ENCODE measurements at regions not wholly inside any gene's neighbourhood (a gene's known extent, or its start where the extent isn't known, plus 50 kb on each side); places are given as distances from the start of the nearest gene placed in this dataset.

DNA sequence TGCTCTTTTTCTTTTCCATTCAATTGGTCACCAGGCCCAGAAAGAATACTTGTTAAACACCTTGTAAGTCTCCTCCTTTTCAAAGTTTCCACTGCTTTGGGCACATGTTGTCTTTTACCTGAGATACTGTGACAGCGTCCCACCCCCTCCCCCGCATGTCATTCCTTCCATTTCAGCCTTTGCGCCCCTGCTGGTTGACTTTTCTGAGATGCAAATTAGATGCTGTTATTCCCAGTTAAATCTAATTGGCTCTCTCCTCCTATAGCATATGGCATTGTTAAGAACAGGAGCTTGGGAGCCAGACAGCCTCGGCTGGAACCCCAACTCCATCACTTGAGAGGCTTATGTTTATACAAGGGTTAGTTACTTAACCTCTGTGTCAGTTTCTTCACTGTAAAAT lies 80.3 kb upstream of the GAREM1 start:
- H3K9ac ChIP-seq (ENCODE audit: insufficient read depth, low read depth, low read length), result no peak overlapping the region
- WGBS (ENCODE audit: low lambda C conversion rate), result 0% methylated on average over 4 of the region's 4 CpGs
- ChIA-PET CTCF (ENCODE audit: low intra/inter-chr PET ratio, low total read pairs) (interaction anchor here (1.3 to 6.1 kb wide), 4 partner anchors 261 to 393 kb away, joined by 4 to 84 read pairs (median 46); no protein-coding TSS in a partner anchor), POLR2A (no interaction called here)
- H3K79me2 ChIP-seq (ENCODE audit: insufficient read depth, low read length), result no peaks in the 10 kb centered on the region
- BruUV-seq (replicated peaks), result no TSS peak
- no peak overlapping the region for H3K4me3 ChIP-seq (replicated peaks in 1 of 3; ENCODE audit: insufficient read depth in 1 of 3, low read depth in 2 of 3, low read length in 3 of 3)
- ATAC-seq (peak; percentile 45), FAIRE-seq (no peak), DNase-seq (ENCODE audit: low spot score) (peak; percentile 15)
- H3K27me3 ChIP-seq (ENCODE audit: control insufficient read depth in 1 of 2, insufficient read depth in 2 of 2, low read length in 2 of 2), result no peaks in the 10 kb centered on the region; a peak in 2 of 5 replicates
- intact Hi-C loops (cut with micrococcal nuclease; ENCODE audit: unreplicated experiment), result no loop called here
- H3K36me3 ChIP-seq (replicated peaks in 1 of 2; ENCODE audit: control insufficient read depth in 1 of 2, insufficient read depth in 2 of 2, low read length in 2 of 2), result no peaks in the 10 kb centered on the region
- H3K9me3 ChIP-seq (ENCODE audit: low read length), result no peaks in the 10 kb centered on the region
- no peak overlapping the region for H2AFZ ChIP-seq (ENCODE audit: low read length)
- H3K4me2 ChIP-seq (ENCODE audit: low read depth, low read length), result no peak overlapping the region
- H3K4me1 ChIP-seq (ENCODE audit: insufficient read depth, low read length), result no peaks in the 10 kb centered on the region
- H4K20me1 ChIP-seq (ENCODE audit: insufficient read depth, low read length), result no peaks in the 10 kb centered on the region
- H3K27ac ChIP-seq (ENCODE audit: extremely low read length, insufficient read depth, low read length), result no peak overlapping the region
- in situ Hi-C loops (cut with HindIII; ENCODE audit: extremely low pct_ligation_motif_present, low pct_unique_long_range_greater_than_20kb), result loop anchor here (5.0 kb wide), 2 partner anchors 279 to 389 kb away; no protein-coding TSS in a partner anchor
- TF ChIP-seq ZNF33B (CRISPR knock-in tag; IDR thresholded peaks at IDR 0.05) (no peak), ZNF567 (CRISPR knock-in tag; IDR thresholded peaks at IDR 0.05; ENCODE audit: borderline replicate concordance) (no peak), ZNF235 (CRISPR knock-in tag; IDR thresholded peaks at IDR 0.05; ENCODE audit: borderline replicate concordance) (no peak), ELF3 (CRISPR knock-in tag; IDR thresholded peaks at IDR 0.05) (no peak), ZNF558 (CRISPR knock-in tag; IDR thresholded peaks at IDR 0.05; ENCODE audit: borderline replicate concordance) (no peak), ZNF761 (CRISPR knock-in tag; conservative IDR thresholded peaks at IDR 0.05) (no peak), FIP1L1 (IDR thresholded peaks at IDR 0.05; ENCODE audit: borderline replicate concordance, insufficient read depth, low read depth, low read length) (no peak), ZBTB43 (CRISPR knock-in tag; conservative IDR thresholded peaks at IDR 0.05) (no peak), ZNF224 (CRISPR knock-in tag; IDR thresholded peaks at IDR 0.05) (no peak), ZNF530 (CRISPR knock-in tag; IDR thresholded peaks at IDR 0.05; ENCODE audit: low read depth) (no peak), RXRB (CRISPR knock-in tag; IDR thresholded peaks at IDR 0.05; ENCODE audit: borderline replicate concordance) (no peak)
